Spleen (tissue), 11 donors: ENCODE measurements at regions not wholly inside any gene's neighbourhood (a gene's known extent, or its start where the extent isn't known, plus 50 kb on each side); places are given as distances from the start of the nearest gene placed in this dataset.

ENCODE experiments used
- DNase-seq: peaks from one replicate; pipeline ENCODE4 v3.0.0-alpha.2; 2020
- H3K27ac ChIP-seq, 8 donors: fragments of 200-600 bp; sonication (generic) in 7 of 8; 1 replicate in 4 of 8; 2 replicates in 4 of 8; pipeline versions ENCODE4 v1.5.0 to v1.8.0; 2016 to 2021; ENCODE audit warnings: inconsistent platforms in 4 of 8, mild to moderate bottlenecking in 4 of 8, moderate library complexity in 1 of 8
- H3K27me3 ChIP-seq, 7 donors: fragments of 200-600 bp; sonication (generic) in 6 of 7; replicated peaks in 1 of 7; 1 replicate in 4 of 7; 2 replicates in 3 of 7; pipeline versions ENCODE4 v1.5.0 to v1.8.0; 2016 to 2021; ENCODE audit warnings: inconsistent platforms in 3 of 7, mild to moderate bottlenecking in 1 of 7
- H3K36me3 ChIP-seq, 6 donors: fragments of 200-600 bp; sonication (generic) in 5 of 6; 1 replicate in 4 of 6; 2 replicates in 2 of 6; pipeline versions ENCODE4 v1.5.0 to v1.8.0; 2016 to 2021; ENCODE audit warnings: inconsistent platforms in 2 of 6
- H3K4me1 ChIP-seq, 6 donors: fragments of 200-600 bp; sonication (generic) in 5 of 6; 1 replicate in 3 of 6; 2 replicates in 3 of 6; pipeline versions ENCODE4 v1.5.0 to v1.8.0; 2016 to 2021; ENCODE audit warnings: inconsistent platforms in 3 of 6
- H3K4me3 ChIP-seq, 8 donors: fragments of 200-600 bp; sonication (generic) in 7 of 8; 1 replicate in 4 of 8; 2 replicates in 4 of 8; pipeline versions ENCODE4 v1.5.0 to v1.8.0; 2016 to 2021; ENCODE audit warnings: inconsistent platforms in 4 of 8, mild to moderate bottlenecking in 4 of 8, moderate library complexity in 2 of 8
- H3K9me3 ChIP-seq, 8 donors: fragments of 200-600 bp; sonication (generic) in 7 of 8; 1 replicate in 4 of 8; 2 replicates in 4 of 8; pipeline versions ENCODE4 v1.5.0 to v1.8.0; 2016 to 2021; ENCODE audit warnings: inconsistent platforms in 4 of 8
- POLR2A ChIP-seq, 3 donors: fragments of 450-650 bp; IDR thresholded peaks; one replicate each; pipeline ENCODE4 v1.5.1; 2017; ENCODE audit warnings: antibody characterized with exemption in 3 of 3, mild to moderate bottlenecking in 1 of 3
- POLR2AphosphoS5 ChIP-seq, 3 donors: sonication (generic); formaldehyde crosslinking; IDR thresholded peaks; one replicate each; pipeline ENCODE4 v1.5.1; 2017; ENCODE audit warnings: antibody characterized with exemption in 3 of 3
- WGBS, 5 donors: extraction: QIAGEN DNeasy Blood & Tissue Kit in 3 of 5; methylation state at CpG; one replicate each; pipeline versions ENCODE4 v1.1.5 to v1.1.7; 2013 to 2018; 5-methylcytosine and 5-hydroxymethylcytosine counted together
- intact Hi-C: fragments of 100-400 bp; cut with DNase I; formaldehyde crosslinking; loops from one replicate; pipeline ENCODE4 v1.15.0; 2023; ENCODE audit warnings: low total_unique reads
- TF ChIP-seq, protein P1 (sequence below), 11 experiments: fragments of 200-600 bp in 7 of 11; fragments of 450-650 bp in 4 of 11; sonication (generic) in 4 of 11; IDR thresholded peaks in 8 of 11; conservative IDR thresholded peaks in 3 of 11; 1 replicate in 7 of 11; 2 replicates in 4 of 11; pipeline versions ENCODE4 v1.4.0 to v1.8.0; 2016 to 2021; ENCODE audit warnings: antibody characterized with exemption in 11 of 11, inconsistent platforms in 4 of 11, mild to moderate bottlenecking in 1 of 11
- donor health status: healthy with polysubstance abuse.
- donor health status: DM: no; HTN: no; CAD: no; lungs with moderate emphysema.
- donor health status: DM: no; HTN: no; CAD: no.
- donor health status: Bipolar disorder and iron deficiency.
- donor health status: healthy.
- donor health status: DM: no; HTN: no; CAD: no.
- donor health status: DM: yes; HTN: yes; CAD: no.

GRCh38 chr3:109910772-109911171 is 573.4 kb upstream of the DPPA4 start:
- Histone ChIP-seq H3K27ac (no peak overlapping the region), H3K4me3 (no peak overlapping the region), H3K9me3 (peaks cover 0 to 30% (median 7%) of the 10 kb centered on the region in 8 donors), H3K27me3 (no peaks in the 10 kb centered on the region), H3K36me3 (no peaks in the 10 kb centered on the region), H3K4me1 (no peaks in the 10 kb centered on the region)
- intact Hi-C loops: no loop called here
- DNase-seq: no peak
- 55 to 80% (median 62%) methylated on average over 5 to 6 of the region's 6 CpGs for WGBS, 5 donors
- TF ChIP-seq POLR2AphosphoS5 (IDR thresholded peaks at IDR 0.05): no peak
- no peak for TF ChIP-seq POLR2A (IDR thresholded peaks at IDR 0.05)
- TF ChIP-seq, protein P1, sequence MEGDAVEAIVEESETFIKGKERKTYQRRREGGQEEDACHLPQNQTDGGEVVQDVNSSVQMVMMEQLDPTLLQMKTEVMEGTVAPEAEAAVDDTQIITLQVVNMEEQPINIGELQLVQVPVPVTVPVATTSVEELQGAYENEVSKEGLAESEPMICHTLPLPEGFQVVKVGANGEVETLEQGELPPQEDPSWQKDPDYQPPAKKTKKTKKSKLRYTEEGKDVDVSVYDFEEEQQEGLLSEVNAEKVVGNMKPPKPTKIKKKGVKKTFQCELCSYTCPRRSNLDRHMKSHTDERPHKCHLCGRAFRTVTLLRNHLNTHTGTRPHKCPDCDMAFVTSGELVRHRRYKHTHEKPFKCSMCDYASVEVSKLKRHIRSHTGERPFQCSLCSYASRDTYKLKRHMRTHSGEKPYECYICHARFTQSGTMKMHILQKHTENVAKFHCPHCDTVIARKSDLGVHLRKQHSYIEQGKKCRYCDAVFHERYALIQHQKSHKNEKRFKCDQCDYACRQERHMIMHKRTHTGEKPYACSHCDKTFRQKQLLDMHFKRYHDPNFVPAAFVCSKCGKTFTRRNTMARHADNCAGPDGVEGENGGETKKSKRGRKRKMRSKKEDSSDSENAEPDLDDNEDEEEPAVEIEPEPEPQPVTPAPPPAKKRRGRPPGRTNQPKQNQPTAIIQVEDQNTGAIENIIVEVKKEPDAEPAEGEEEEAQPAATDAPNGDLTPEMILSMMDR (IDR thresholded peaks at IDR 0.05 in 8 of 11, conservative IDR thresholded peaks at IDR 0.05 in 3 of 11): no peak

- no peak for DNase-seq
- H3K4me1 ChIP-seq: no peaks in the 10 kb centered on the region
- H3K9me3 ChIP-seq: peaks cover 0 to 12% (median 0%) of the 10 kb centered on the region in 8 donors
- no peak overlapping the region for H3K4me3 ChIP-seq
- no peaks in the 10 kb centered on the region for H3K36me3 ChIP-seq
- TF ChIP-seq, protein P1 (IDR thresholded peaks at IDR 0.05 in 8 of 11, conservative IDR thresholded peaks at IDR 0.05 in 3 of 11): no peak
- TF ChIP-seq POLR2AphosphoS5 (IDR thresholded peaks at IDR 0.05) (no peak), POLR2A (IDR thresholded peaks at IDR 0.05) (no peak)
- no peaks in the 10 kb centered on the region for H3K27me3 ChIP-seq
- 52 to 80% (median 63%) methylated on average over 2 of the region's 2 CpGs for WGBS, 5 donors
- no peak overlapping the region for H3K27ac ChIP-seq
- intact Hi-C loops: no loop called here
These were observed 581.4 kb upstream of the DPPA4 start for GRCh38 chr3:109918740-109919139.

DNA sequence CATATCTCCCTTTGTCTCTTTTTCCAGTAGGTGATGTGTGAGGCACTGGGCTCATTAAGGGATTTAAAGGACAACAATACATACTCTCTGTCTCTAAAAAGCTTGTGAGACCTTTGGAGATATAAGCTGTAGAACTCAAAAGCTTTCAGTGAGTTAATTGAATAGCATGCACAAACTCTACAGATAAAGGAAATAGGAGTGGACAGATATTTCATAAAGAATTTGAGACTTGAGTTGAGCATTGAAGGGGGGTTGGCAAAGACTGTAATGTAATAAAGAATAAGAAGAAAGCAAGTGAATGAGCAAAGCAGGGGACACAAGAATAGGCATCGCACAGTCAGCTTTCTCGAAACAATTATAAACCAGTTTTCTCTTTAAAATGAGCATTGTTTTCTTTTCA is 583.4 kb upstream of the DPPA4 start:
- no peak for DNase-seq
- Histone ChIP-seq H3K9me3 (peaks cover 0 to 5% (median 0%) of the 10 kb centered on the region in 8 donors), H3K4me1 (no peaks in the 10 kb centered on the region), H3K27ac (no peak overlapping the region), H3K27me3 (no peaks in the 10 kb centered on the region), H3K36me3 (no peaks in the 10 kb centered on the region), H3K4me3 (no peak overlapping the region)
- TF ChIP-seq, protein P1 (IDR thresholded peaks at IDR 0.05 in 8 of 11, conservative IDR thresholded peaks at IDR 0.05 in 3 of 11): no peak
- TF ChIP-seq POLR2AphosphoS5 (IDR thresholded peaks at IDR 0.05) (no peak), POLR2A (IDR thresholded peaks at IDR 0.05) (no peak)
- intact Hi-C loops: no loop called here
- WGBS, 5 donors: 93 to 99% (median 96%) methylated on average over 2 of the region's 2 CpGs

- no peak overlapping the region for H3K4me3 ChIP-seq
- H3K9me3 ChIP-seq: peaks cover 0 to 5% (median 0%) of the 10 kb centered on the region in 8 donors
- H3K4me1 ChIP-seq: no peaks in the 10 kb centered on the region
- intact Hi-C loops: no loop called here
- H3K27ac ChIP-seq: no peak overlapping the region
- no peaks in the 10 kb centered on the region for H3K27me3 ChIP-seq
- TF ChIP-seq POLR2AphosphoS5 (IDR thresholded peaks at IDR 0.05) (no peak), POLR2A (IDR thresholded peaks at IDR 0.05) (no peak)
- TF ChIP-seq, protein P1 (IDR thresholded peaks at IDR 0.05 in 8 of 11, conservative IDR thresholded peaks at IDR 0.05 in 3 of 11): no peak
- no peaks in the 10 kb centered on the region for H3K36me3 ChIP-seq
- DNase-seq: no peak
- 68 to 79% (median 75%) methylated on average over 5 of the region's 5 CpGs for WGBS, 5 donors
These were observed 584.2 kb upstream of the DPPA4 start for GRCh38 chr3:109921509-109921908.
